ENCODE measurements at regions not wholly inside any gene's neighbourhood (a gene's known extent, or its start where the extent isn't known, plus 50 kb on each side); places are given as distances from the start of the nearest gene placed in this dataset.

DNA sequence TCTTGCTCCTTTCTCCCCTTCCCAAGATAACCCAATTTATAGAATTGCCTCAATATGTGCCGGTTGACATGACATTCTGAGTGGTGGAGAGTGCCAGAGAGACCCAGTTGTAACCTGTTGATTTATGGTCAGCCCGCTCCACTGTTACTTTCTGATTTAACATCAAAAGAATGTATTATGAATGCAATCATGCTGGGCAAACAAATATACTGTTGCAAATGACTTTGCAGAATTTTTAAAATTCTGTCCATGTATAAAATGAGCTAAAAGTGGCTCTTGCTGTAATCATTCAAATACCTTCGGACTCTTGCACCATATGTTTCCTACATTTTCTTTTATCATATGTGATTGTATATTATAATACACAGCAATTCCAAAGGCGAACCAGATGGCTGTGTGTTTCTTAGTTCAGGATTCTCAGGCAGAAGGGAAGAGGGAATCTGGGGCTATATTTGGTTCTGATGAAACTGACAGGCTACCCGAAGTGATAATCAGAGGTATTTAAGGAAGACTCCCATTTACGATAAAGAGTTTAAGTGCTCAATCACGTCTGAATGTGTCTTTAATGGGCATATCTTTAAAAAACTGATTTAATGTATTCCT, 131.7 kb downstream of the CLCN4 start:
- Histone ChIP-seq H3K36me3 (ENCODE audit: insufficient read depth, low read length) (no peaks in the 10 kb centered on the region), H3K9me3 (ENCODE audit: low read length) (no peaks in the 10 kb centered on the region), H4K20me1 (ENCODE audit: insufficient read depth, low read length) (no peaks in the 10 kb centered on the region), H2AFZ (ENCODE audit: low read length) (no peak overlapping the region), H3K27ac (ENCODE audit: low read depth, low read length, poor library complexity, severe bottlenecking) (no peak overlapping the region), H3K9me2 (ENCODE audit: insufficient read depth, low read length) (no peaks in the 10 kb centered on the region), H3K79me2 (ENCODE audit: insufficient read depth, low read depth, low read length) (no peaks in the 10 kb centered on the region), H3K4me2 (ENCODE audit: low read length) (no peak overlapping the region), H3K4me3 (ENCODE audit: low read depth, low read length, poor library complexity, severe bottlenecking) (no peak overlapping the region), H3K4me1 (ENCODE audit: insufficient read depth, low read length, poor library complexity, severe bottlenecking) (no peaks in the 10 kb centered on the region)
- intact Hi-C loops (cut with micrococcal nuclease; ENCODE audit: unreplicated experiment): no loop called here
- no TSS peak for BruUV-seq (replicated peaks)
- DNase-seq (ENCODE audit: low spot score): no peak
- CTCF ChIA-PET (ENCODE audit: unreplicated experiment): no interaction called here
- TF ChIP-seq EZH2phosphoT487 (IDR thresholded peaks at IDR 0.05; ENCODE audit: borderline replicate concordance, low read depth, low read length): no peak
- TF ChIP-seq CTCF (conservative IDR thresholded peaks at IDR 0.05; ENCODE audit: low read length): no peak
- POLR2A ChIA-PET: no interaction called here

GRCh38 chrX:10296576-10296975, 139.8 kb downstream of the CLCN4 start:
- Histone ChIP-seq H3K27ac (ENCODE audit: low read depth, low read length, poor library complexity, severe bottlenecking) (no peak overlapping the region), H3K79me2 (ENCODE audit: insufficient read depth, low read depth, low read length) (no peaks in the 10 kb centered on the region), H3K9me3 (ENCODE audit: low read length) (no peaks in the 10 kb centered on the region), H3K4me3 (ENCODE audit: low read depth, low read length, poor library complexity, severe bottlenecking) (no peak overlapping the region), H3K36me3 (ENCODE audit: insufficient read depth, low read length) (no peaks in the 10 kb centered on the region), H2AFZ (ENCODE audit: low read length) (no peak overlapping the region), H3K9me2 (ENCODE audit: insufficient read depth, low read length) (no peaks in the 10 kb centered on the region), H3K4me2 (ENCODE audit: low read length) (no peak overlapping the region), H3K4me1 (ENCODE audit: insufficient read depth, low read length, poor library complexity, severe bottlenecking) (no peaks in the 10 kb centered on the region), H4K20me1 (ENCODE audit: insufficient read depth, low read length) (no peaks in the 10 kb centered on the region)
- POLR2A ChIA-PET: no interaction called here
- BruUV-seq (replicated peaks): no TSS peak
- DNase-seq (ENCODE audit: low spot score): no peak
- intact Hi-C loops (cut with micrococcal nuclease; ENCODE audit: unreplicated experiment): no loop called here
- TF ChIP-seq CTCF (conservative IDR thresholded peaks at IDR 0.05; ENCODE audit: low read length): no peak
- no peak for TF ChIP-seq EZH2phosphoT487 (IDR thresholded peaks at IDR 0.05; ENCODE audit: borderline replicate concordance, low read depth, low read length)
- CTCF ChIA-PET (ENCODE audit: unreplicated experiment): no interaction called here

DNA sequence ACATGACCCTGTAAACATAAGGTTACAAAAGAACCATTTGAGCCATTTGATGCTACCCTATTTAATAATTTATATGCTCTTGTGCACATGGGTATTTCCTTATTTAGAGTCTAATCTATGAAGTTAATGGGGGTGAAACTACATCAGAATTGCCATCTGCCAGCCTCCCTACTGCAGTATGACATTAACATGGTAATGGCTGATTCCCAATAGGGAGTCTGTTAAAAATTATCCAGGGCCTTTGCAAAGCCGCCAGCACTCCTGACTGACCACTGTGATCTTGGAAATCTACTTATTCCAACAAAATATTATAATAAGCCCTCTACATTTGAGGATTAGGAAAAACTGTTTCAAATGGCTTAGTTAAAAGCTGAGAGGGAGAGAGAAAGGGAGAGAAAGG, 153.7 kb downstream of the CLCN4 start:
- H3K79me2 ChIP-seq (ENCODE audit: insufficient read depth, low read depth, low read length): no peaks in the 10 kb centered on the region
- POLR2A ChIA-PET: interaction anchor here (0.7 kb wide), 1 partner anchor 26 kb away, joined by 3 read pairs; no protein-coding TSS in a partner anchor
- H2AFZ ChIP-seq (ENCODE audit: low read length): no peak overlapping the region
- H3K4me3 ChIP-seq (ENCODE audit: low read depth, low read length, poor library complexity, severe bottlenecking): no peak overlapping the region
- BruUV-seq (replicated peaks): no TSS peak
- TF ChIP-seq CTCF (conservative IDR thresholded peaks at IDR 0.05; ENCODE audit: low read length): no peak
- TF ChIP-seq EZH2phosphoT487 (IDR thresholded peaks at IDR 0.05; ENCODE audit: borderline replicate concordance, low read depth, low read length): no peak
- intact Hi-C loops (cut with micrococcal nuclease; ENCODE audit: unreplicated experiment): no loop called here
- no peaks in the 10 kb centered on the region for H3K9me3 ChIP-seq (ENCODE audit: low read length)
- CTCF ChIA-PET (ENCODE audit: unreplicated experiment): no interaction called here
- no peak overlapping the region for H3K27ac ChIP-seq (ENCODE audit: low read depth, low read length, poor library complexity, severe bottlenecking)
- H4K20me1 ChIP-seq (ENCODE audit: insufficient read depth, low read length): no peaks in the 10 kb centered on the region
- no peaks in the 10 kb centered on the region for H3K4me1 ChIP-seq (ENCODE audit: insufficient read depth, low read length, poor library complexity, severe bottlenecking)
- no peak for DNase-seq (ENCODE audit: low spot score)
- H3K9me2 ChIP-seq (ENCODE audit: insufficient read depth, low read length): no peaks in the 10 kb centered on the region
- H3K36me3 ChIP-seq (ENCODE audit: insufficient read depth, low read length): no peaks in the 10 kb centered on the region
- no peak overlapping the region for H3K4me2 ChIP-seq (ENCODE audit: low read length)
